PC-3 (cell line): ENCODE measurements at regions not wholly inside any gene's neighbourhood (a gene's known extent, or its start where the extent isn't known, plus 50 kb on each side); places are given as distances from the start of the nearest gene placed in this dataset.

Source experiments
- EZH2phosphoT487 ChIP-seq: fragments of 300-600 bp; sonication (generic); IDR thresholded peaks from 2 replicates; pipeline ENCODE4 v1.6.1; 2018; ENCODE audit warnings: mild to moderate bottlenecking, antibody characterized with exemption, low read length, borderline replicate concordance
- TF ChIP-seq, protein P1 (sequence below): fragments of 300-600 bp; sonication (generic); conservative IDR thresholded peaks from 2 replicates; pipeline ENCODE4 v1.5.1; 2017; ENCODE audit warnings: antibody characterized with exemption, low read depth, mild to moderate bottlenecking, low read length

- TF ChIP-seq, protein P1, sequence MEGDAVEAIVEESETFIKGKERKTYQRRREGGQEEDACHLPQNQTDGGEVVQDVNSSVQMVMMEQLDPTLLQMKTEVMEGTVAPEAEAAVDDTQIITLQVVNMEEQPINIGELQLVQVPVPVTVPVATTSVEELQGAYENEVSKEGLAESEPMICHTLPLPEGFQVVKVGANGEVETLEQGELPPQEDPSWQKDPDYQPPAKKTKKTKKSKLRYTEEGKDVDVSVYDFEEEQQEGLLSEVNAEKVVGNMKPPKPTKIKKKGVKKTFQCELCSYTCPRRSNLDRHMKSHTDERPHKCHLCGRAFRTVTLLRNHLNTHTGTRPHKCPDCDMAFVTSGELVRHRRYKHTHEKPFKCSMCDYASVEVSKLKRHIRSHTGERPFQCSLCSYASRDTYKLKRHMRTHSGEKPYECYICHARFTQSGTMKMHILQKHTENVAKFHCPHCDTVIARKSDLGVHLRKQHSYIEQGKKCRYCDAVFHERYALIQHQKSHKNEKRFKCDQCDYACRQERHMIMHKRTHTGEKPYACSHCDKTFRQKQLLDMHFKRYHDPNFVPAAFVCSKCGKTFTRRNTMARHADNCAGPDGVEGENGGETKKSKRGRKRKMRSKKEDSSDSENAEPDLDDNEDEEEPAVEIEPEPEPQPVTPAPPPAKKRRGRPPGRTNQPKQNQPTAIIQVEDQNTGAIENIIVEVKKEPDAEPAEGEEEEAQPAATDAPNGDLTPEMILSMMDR, result no peak
- TF ChIP-seq EZH2phosphoT487, result no peak
Measured at GRCh38 chr4:28296239-28296638, 1435.6 kb downstream of the STIM2 start.
